Prostate gland (tissue), 2 donors: ENCODE measurements at regions not wholly inside any gene's neighbourhood (a gene's known extent, or its start where the extent isn't known, plus 50 kb on each side); places are given as distances from the start of the nearest gene placed in this dataset.

Source experiments
- POLR2A ChIP-seq: fragments of 450-650 bp; IDR thresholded peaks from one replicate; pipeline ENCODE4 v1.6.1; 2016; ENCODE audit warnings: antibody characterized with exemption, mild to moderate bottlenecking
- POLR2AphosphoS5 ChIP-seq: sonication (generic); formaldehyde crosslinking; IDR thresholded peaks from one replicate; pipeline ENCODE4 v1.6.1; 2017; ENCODE audit warnings: antibody characterized with exemption
- TF ChIP-seq, protein P1 (sequence below), 4 experiments: fragments of 200-600 bp in 2 of 4; fragments of 450-650 bp in 2 of 4; sonication (generic) in 2 of 4; IDR thresholded peaks; 1 replicate in 3 of 4; 2 replicates in 1 of 4; pipeline ENCODE4 v1.5.1; 2016 to 2019; ENCODE audit warnings: antibody characterized with exemption in 4 of 4, mild to moderate bottlenecking in 2 of 4, moderate library complexity in 2 of 4

DNA sequence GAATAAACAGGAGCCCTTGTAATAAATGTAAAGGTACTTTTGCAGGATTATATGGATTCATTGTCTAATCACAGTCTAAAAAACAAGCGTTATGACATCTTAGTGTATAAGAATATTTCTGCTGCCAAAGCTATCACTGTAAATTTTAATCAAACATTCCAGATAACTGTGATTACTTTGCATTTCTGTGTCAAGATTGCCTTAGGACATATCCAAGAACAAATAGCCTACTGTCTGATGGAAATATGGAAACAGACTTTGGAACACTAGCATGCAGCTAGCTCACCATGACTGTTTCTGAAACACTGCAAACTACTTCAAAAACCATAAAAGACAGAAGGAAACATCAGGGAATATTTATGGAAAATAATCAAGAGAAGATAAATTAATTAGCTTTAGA lies 248.7 kb upstream of the ASCC3 start:
- TF ChIP-seq, protein P1, sequence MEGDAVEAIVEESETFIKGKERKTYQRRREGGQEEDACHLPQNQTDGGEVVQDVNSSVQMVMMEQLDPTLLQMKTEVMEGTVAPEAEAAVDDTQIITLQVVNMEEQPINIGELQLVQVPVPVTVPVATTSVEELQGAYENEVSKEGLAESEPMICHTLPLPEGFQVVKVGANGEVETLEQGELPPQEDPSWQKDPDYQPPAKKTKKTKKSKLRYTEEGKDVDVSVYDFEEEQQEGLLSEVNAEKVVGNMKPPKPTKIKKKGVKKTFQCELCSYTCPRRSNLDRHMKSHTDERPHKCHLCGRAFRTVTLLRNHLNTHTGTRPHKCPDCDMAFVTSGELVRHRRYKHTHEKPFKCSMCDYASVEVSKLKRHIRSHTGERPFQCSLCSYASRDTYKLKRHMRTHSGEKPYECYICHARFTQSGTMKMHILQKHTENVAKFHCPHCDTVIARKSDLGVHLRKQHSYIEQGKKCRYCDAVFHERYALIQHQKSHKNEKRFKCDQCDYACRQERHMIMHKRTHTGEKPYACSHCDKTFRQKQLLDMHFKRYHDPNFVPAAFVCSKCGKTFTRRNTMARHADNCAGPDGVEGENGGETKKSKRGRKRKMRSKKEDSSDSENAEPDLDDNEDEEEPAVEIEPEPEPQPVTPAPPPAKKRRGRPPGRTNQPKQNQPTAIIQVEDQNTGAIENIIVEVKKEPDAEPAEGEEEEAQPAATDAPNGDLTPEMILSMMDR (IDR thresholded peaks at IDR 0.05), result no peak
- TF ChIP-seq POLR2A (no peak), POLR2AphosphoS5 (no peak)
